ENCODE measurements at regions not wholly inside any gene's neighbourhood (a gene's known extent, or its start where the extent isn't known, plus 50 kb on each side); places are given as distances from the start of the nearest gene placed in this dataset.

DNA sequence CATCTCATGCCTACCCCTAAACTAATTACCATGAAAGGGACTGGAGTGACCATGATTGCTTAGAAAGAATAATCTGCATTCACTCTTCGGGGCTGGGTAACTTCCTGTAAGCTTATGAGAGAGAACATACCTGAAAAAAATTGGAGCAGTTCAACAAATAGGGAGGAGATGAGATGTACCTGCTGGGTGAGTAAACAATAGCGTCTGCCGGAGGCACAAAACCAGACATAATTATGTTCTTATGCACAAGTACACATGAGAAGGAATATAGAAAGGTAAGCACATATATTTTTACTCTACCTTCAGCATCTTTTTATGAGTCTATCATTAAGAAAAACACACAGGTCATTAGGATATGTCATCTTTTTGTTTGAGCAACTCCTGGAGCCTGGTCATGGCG, 224.6 kb upstream of the FERD3L start:
- TF ChIP-seq, protein P1, sequence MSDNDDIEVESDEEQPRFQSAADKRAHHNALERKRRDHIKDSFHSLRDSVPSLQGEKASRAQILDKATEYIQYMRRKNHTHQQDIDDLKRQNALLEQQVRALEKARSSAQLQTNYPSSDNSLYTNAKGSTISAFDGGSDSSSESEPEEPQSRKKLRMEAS (IDR thresholded peaks at IDR 0.05) = no peak
- TF ChIP-seq TCF12 (IDR thresholded peaks at IDR 0.05; ENCODE audit: low read depth) = no peak
- no peak for TF ChIP-seq CREB1 (IDR thresholded peaks at IDR 0.05; ENCODE audit: low read depth)
- TF ChIP-seq CEBPB (IDR thresholded peaks at IDR 0.05) = no peak
- no peak for TF ChIP-seq RAD21 (IDR thresholded peaks at IDR 0.05; ENCODE audit: low read depth)
- TF ChIP-seq ZBTB7A (IDR thresholded peaks at IDR 0.05; ENCODE audit: low read depth) = no peak
- TF ChIP-seq YY1 (IDR thresholded peaks at IDR 0.05; ENCODE audit: low read depth) = no peak
- no peak for TF ChIP-seq NFIC (IDR thresholded peaks at IDR 0.05)
- TF ChIP-seq, protein P2, sequence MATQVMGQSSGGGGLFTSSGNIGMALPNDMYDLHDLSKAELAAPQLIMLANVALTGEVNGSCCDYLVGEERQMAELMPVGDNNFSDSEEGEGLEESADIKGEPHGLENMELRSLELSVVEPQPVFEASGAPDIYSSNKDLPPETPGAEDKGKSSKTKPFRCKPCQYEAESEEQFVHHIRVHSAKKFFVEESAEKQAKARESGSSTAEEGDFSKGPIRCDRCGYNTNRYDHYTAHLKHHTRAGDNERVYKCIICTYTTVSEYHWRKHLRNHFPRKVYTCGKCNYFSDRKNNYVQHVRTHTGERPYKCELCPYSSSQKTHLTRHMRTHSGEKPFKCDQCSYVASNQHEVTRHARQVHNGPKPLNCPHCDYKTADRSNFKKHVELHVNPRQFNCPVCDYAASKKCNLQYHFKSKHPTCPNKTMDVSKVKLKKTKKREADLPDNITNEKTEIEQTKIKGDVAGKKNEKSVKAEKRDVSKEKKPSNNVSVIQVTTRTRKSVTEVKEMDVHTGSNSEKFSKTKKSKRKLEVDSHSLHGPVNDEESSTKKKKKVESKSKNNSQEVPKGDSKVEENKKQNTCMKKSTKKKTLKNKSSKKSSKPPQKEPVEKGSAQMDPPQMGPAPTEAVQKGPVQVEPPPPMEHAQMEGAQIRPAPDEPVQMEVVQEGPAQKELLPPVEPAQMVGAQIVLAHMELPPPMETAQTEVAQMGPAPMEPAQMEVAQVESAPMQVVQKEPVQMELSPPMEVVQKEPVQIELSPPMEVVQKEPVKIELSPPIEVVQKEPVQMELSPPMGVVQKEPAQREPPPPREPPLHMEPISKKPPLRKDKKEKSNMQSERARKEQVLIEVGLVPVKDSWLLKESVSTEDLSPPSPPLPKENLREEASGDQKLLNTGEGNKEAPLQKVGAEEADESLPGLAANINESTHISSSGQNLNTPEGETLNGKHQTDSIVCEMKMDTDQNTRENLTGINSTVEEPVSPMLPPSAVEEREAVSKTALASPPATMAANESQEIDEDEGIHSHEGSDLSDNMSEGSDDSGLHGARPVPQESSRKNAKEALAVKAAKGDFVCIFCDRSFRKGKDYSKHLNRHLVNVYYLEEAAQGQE (IDR thresholded peaks at IDR 0.05; ENCODE audit: low read depth) = no peak
- TF ChIP-seq EP300 (IDR thresholded peaks at IDR 0.05; ENCODE audit: borderline replicate concordance) = no peak
- no peak for TF ChIP-seq EGR1 (IDR thresholded peaks at IDR 0.05)
- no peak for TF ChIP-seq TEAD4 (IDR thresholded peaks at IDR 0.05)
- no peak for TF ChIP-seq FOXM1 (IDR thresholded peaks at IDR 0.05; ENCODE audit: borderline replicate concordance, low read depth)
- no peak for TF ChIP-seq TAF1 (IDR thresholded peaks at IDR 0.05; ENCODE audit: low read depth)
- TF ChIP-seq, protein P3, sequence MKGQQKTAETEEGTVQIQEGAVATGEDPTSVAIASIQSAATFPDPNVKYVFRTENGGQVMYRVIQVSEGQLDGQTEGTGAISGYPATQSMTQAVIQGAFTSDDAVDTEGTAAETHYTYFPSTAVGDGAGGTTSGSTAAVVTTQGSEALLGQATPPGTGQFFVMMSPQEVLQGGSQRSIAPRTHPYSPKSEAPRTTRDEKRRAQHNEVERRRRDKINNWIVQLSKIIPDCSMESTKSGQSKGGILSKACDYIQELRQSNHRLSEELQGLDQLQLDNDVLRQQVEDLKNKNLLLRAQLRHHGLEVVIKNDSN (IDR thresholded peaks at IDR 0.05) = no peak

DNA sequence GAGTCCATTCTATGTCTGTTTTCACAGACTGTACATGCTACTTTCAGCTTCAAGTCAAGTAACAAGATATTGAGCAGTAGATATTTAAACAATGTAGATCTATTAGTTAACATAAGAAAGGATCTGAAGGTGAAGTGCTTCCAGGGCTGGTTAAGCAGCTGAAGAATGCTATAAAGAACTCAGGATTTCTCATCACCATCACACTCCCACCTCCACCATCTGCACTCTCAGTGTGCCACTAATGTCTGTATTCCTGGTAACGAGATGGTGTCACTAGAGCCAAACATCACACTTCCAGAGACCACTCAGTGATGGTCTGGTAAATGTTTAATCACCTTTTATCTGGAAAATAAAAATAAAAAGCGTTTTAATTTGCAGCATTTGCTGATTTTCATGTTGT, 224.0 kb upstream of the FERD3L start:
- TF ChIP-seq CREB1 (IDR thresholded peaks at IDR 0.05; ENCODE audit: low read depth) (no peak), TEAD4 (IDR thresholded peaks at IDR 0.05) (no peak), EP300 (IDR thresholded peaks at IDR 0.05; ENCODE audit: borderline replicate concordance) (no peak), TCF12 (IDR thresholded peaks at IDR 0.05; ENCODE audit: low read depth) (no peak), YY1 (IDR thresholded peaks at IDR 0.05; ENCODE audit: low read depth) (no peak), ZBTB7A (IDR thresholded peaks at IDR 0.05; ENCODE audit: low read depth) (no peak), CEBPB (IDR thresholded peaks at IDR 0.05) (no peak), FOXM1 (IDR thresholded peaks at IDR 0.05; ENCODE audit: borderline replicate concordance, low read depth) (no peak), TAF1 (IDR thresholded peaks at IDR 0.05; ENCODE audit: low read depth) (no peak), EGR1 (IDR thresholded peaks at IDR 0.05) (no peak), RAD21 (IDR thresholded peaks at IDR 0.05; ENCODE audit: low read depth) (no peak), NFIC (IDR thresholded peaks at IDR 0.05) (no peak)
- TF ChIP-seq, protein P1 (IDR thresholded peaks at IDR 0.05) = no peak
- TF ChIP-seq, protein P2 (IDR thresholded peaks at IDR 0.05; ENCODE audit: low read depth) = no peak
- TF ChIP-seq, protein P3 (IDR thresholded peaks at IDR 0.05) = no peak

DNA sequence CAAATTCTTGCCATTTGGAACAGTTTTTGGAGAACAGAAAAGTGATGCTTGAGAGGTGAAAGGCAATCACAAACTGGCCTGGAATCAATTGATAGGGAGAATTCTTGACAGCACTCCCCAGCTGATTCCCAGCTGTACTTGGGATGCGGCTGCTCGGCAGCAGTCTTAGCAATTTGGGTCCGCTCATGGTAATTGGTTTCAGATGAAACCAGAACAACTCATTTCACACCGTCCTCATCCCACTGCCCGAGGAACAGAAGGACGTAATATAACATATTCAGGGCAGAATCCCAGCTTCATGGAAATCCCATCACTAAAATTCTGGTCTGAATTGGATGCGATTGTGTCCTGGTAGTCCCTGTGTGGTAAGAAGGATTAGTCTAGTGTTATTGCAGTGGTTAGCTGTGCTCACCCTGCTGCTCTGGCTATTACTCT, 223.3 kb upstream of the FERD3L start:
- TF ChIP-seq CREB1 (IDR thresholded peaks at IDR 0.05; ENCODE audit: low read depth) = no peak
- no peak for TF ChIP-seq NFIC (IDR thresholded peaks at IDR 0.05)
- no peak for TF ChIP-seq ZBTB7A (IDR thresholded peaks at IDR 0.05; ENCODE audit: low read depth)

DNA sequence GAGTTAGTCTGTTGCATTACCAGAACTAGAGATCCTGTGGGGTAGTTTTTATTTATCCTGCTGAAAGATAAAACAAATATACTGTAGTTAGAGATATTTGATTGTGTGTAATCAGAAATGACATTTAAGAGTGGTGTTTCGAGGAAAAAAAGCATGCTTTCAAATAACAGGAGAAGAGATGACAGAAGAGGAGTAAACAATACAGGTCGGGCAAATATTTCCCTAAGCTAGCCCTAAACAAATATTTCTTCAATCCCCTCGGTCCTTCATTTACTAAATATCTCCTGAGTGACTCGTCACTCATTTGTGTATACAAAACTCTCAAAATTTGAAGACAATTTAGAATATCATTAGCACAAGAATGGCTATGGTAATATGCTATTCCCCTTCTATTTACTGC, 219.7 kb upstream of the FERD3L start:
- TF ChIP-seq, protein P2 (IDR thresholded peaks at IDR 0.05; ENCODE audit: low read depth) = no peak
- TF ChIP-seq CEBPB (IDR thresholded peaks at IDR 0.05) (no peak), RAD21 (IDR thresholded peaks at IDR 0.05; ENCODE audit: low read depth) (no peak), EP300 (IDR thresholded peaks at IDR 0.05; ENCODE audit: borderline replicate concordance) (no peak), EGR1 (IDR thresholded peaks at IDR 0.05) (no peak), FOXM1 (IDR thresholded peaks at IDR 0.05; ENCODE audit: borderline replicate concordance, low read depth) (no peak), NFIC (IDR thresholded peaks at IDR 0.05) (no peak), TAF1 (IDR thresholded peaks at IDR 0.05; ENCODE audit: low read depth) (no peak), YY1 (IDR thresholded peaks at IDR 0.05; ENCODE audit: low read depth) (no peak), TCF12 (IDR thresholded peaks at IDR 0.05; ENCODE audit: low read depth) (no peak), CREB1 (IDR thresholded peaks at IDR 0.05; ENCODE audit: low read depth) (no peak), TEAD4 (IDR thresholded peaks at IDR 0.05) (no peak), ZBTB7A (IDR thresholded peaks at IDR 0.05; ENCODE audit: low read depth) (no peak)
- TF ChIP-seq, protein P1 (IDR thresholded peaks at IDR 0.05) = no peak
- TF ChIP-seq, protein P3 (IDR thresholded peaks at IDR 0.05) = no peak

All from Ishikawa (cell line).